ENCODE measurements at regions not wholly inside any gene's neighbourhood (a gene's known extent, or its start where the extent isn't known, plus 50 kb on each side); places are given as distances from the start of the nearest gene placed in this dataset.
"Not testable (repeated sequence)": the region's sequence is repeated elsewhere in the genome, so short reads cannot be mapped to it uniquely, and the experiment has no call there.

- Histone ChIP-seq H3K27ac (ENCODE audit: low read length) (no peak overlapping the region), H3K4me2 (ENCODE audit: insufficient read depth, low read length) (no peak overlapping the region), H4K20me1 (ENCODE audit: insufficient read depth, low read length) (no peaks in the 10 kb centered on the region), H3K27me3 (ENCODE audit: insufficient read depth, low read length, poor library complexity) (no peaks in the 10 kb centered on the region), H3K9me3 (ENCODE audit: insufficient read depth, low read length, severe bottlenecking) (no peaks in the 10 kb centered on the region), H3K9ac (ENCODE audit: low read depth, low read length) (no peak overlapping the region), H3K4me1 (ENCODE audit: insufficient read depth, low read length) (no peaks in the 10 kb centered on the region), H3K4me3 (ENCODE audit: low read depth in 1 of 2, low read length in 2 of 2) (no peak overlapping the region), H3K79me2 (ENCODE audit: insufficient read depth, low read length) (no peaks in the 10 kb centered on the region), H2AFZ (ENCODE audit: low read depth, low read length) (no peak overlapping the region), H3K36me3 (ENCODE audit: insufficient read depth, low read length) (no peaks in the 10 kb centered on the region)
- no peak for TF ChIP-seq CTCF (IDR thresholded peaks at IDR 0.05; ENCODE audit: borderline replicate concordance, extremely low read depth, low read length, poor library complexity, severe bottlenecking)
- TF ChIP-seq EZH2 (IDR thresholded peaks at IDR 0.05; ENCODE audit: borderline replicate concordance, low read depth, low read length, severe bottlenecking) = no peak
- ATAC-seq (ENCODE audit: insufficient read depth, low read depth) (no peak), DNase-seq (no peak)
These were observed 123.0 kb downstream of the KDR start for GRCh38 chr4:55002431-55002830.

GRCh38 chr4:55001538-55001937, 123.9 kb downstream of the KDR start:
- DNase-seq = no peak
- Histone ChIP-seq H3K27me3 (ENCODE audit: insufficient read depth, low read length, poor library complexity) (no peaks in the 10 kb centered on the region), H3K79me2 (ENCODE audit: insufficient read depth, low read length) (no peaks in the 10 kb centered on the region), H3K27ac (ENCODE audit: low read length) (no peak overlapping the region), H3K4me1 (ENCODE audit: insufficient read depth, low read length) (no peaks in the 10 kb centered on the region), H3K4me3 (ENCODE audit: low read depth in 1 of 2, low read length in 2 of 2) (no peak overlapping the region), H4K20me1 (ENCODE audit: insufficient read depth, low read length) (no peaks in the 10 kb centered on the region), H3K9me3 (ENCODE audit: insufficient read depth, low read length, severe bottlenecking) (no peaks in the 10 kb centered on the region), H3K9ac (ENCODE audit: low read depth, low read length) (no peak overlapping the region), H3K4me2 (ENCODE audit: insufficient read depth, low read length) (no peak overlapping the region), H2AFZ (ENCODE audit: low read depth, low read length) (no peak overlapping the region), H3K36me3 (ENCODE audit: insufficient read depth, low read length) (no peaks in the 10 kb centered on the region)
- no peak for ATAC-seq (ENCODE audit: insufficient read depth, low read depth)
- TF ChIP-seq EZH2 (IDR thresholded peaks at IDR 0.05; ENCODE audit: borderline replicate concordance, low read depth, low read length, severe bottlenecking) (no peak), CTCF (IDR thresholded peaks at IDR 0.05; ENCODE audit: borderline replicate concordance, extremely low read depth, low read length, poor library complexity, severe bottlenecking) (no peak)

- TF ChIP-seq EZH2 (IDR thresholded peaks at IDR 0.05; ENCODE audit: borderline replicate concordance, low read depth, low read length, severe bottlenecking) (no peak), CTCF (IDR thresholded peaks at IDR 0.05; ENCODE audit: borderline replicate concordance, extremely low read depth, low read length, poor library complexity, severe bottlenecking) (no peak)
- no peak overlapping the region for H3K9ac ChIP-seq (ENCODE audit: low read depth, low read length)
- H3K79me2 ChIP-seq (ENCODE audit: insufficient read depth, low read length) = no peaks in the 10 kb centered on the region
- no peak overlapping the region for H3K4me3 ChIP-seq (ENCODE audit: low read depth in 1 of 2, low read length in 2 of 2)
- H3K4me1 ChIP-seq (ENCODE audit: insufficient read depth, low read length) = no peaks in the 10 kb centered on the region
- ATAC-seq (ENCODE audit: insufficient read depth, low read depth) (no peak), DNase-seq (no peak)
- H3K27me3 ChIP-seq (ENCODE audit: insufficient read depth, low read length, poor library complexity) = no peaks in the 10 kb centered on the region
- H3K4me2 ChIP-seq (ENCODE audit: insufficient read depth, low read length) = no peak overlapping the region
- no peaks in the 10 kb centered on the region for H3K9me3 ChIP-seq (ENCODE audit: insufficient read depth, low read length, severe bottlenecking)
- no peak overlapping the region for H2AFZ ChIP-seq (ENCODE audit: low read depth, low read length)
- no peaks in the 10 kb centered on the region for H4K20me1 ChIP-seq (ENCODE audit: insufficient read depth, low read length)
- H3K36me3 ChIP-seq (ENCODE audit: insufficient read depth, low read length) = no peaks in the 10 kb centered on the region
- H3K27ac ChIP-seq (ENCODE audit: low read length) = no peak overlapping the region
These were observed 126.4 kb downstream of the KDR start for GRCh38 chr4:54999003-54999402.

GRCh38 chr4:54993473-54994026, 131.8 kb downstream of the KDR start:
- H3K9me3 ChIP-seq (ENCODE audit: insufficient read depth, low read length, severe bottlenecking); H3K4me1 ChIP-seq (ENCODE audit: insufficient read depth, low read length); H3K79me2 ChIP-seq (ENCODE audit: insufficient read depth, low read length); ATAC-seq (ENCODE audit: insufficient read depth, low read depth); H3K4me3 ChIP-seq (ENCODE audit: low read depth in 1 of 2, low read length in 2 of 2); H2AFZ ChIP-seq (ENCODE audit: low read depth, low read length); H3K4me2 ChIP-seq (ENCODE audit: insufficient read depth, low read length); H3K36me3 ChIP-seq (ENCODE audit: insufficient read depth, low read length); H3K27me3 ChIP-seq (ENCODE audit: insufficient read depth, low read length, poor library complexity); H3K27ac ChIP-seq (ENCODE audit: low read length); DNase-seq; H4K20me1 ChIP-seq (ENCODE audit: insufficient read depth, low read length); H3K9ac ChIP-seq (ENCODE audit: low read depth, low read length): not testable (repeated sequence)
